HEK293T (cell line): ENCODE measurements at regions not wholly inside any gene's neighbourhood (a gene's known extent, or its start where the extent isn't known, plus 50 kb on each side); places are given as distances from the start of the nearest gene placed in this dataset.

Experiments used
- ARNT ChIP-seq: fragments of 450-650 bp; IDR thresholded peaks from 2 replicates; pipeline ENCODE4 v1.6.1; 2017; ENCODE audit warnings: mild to moderate bottlenecking
- NFRKB ChIP-seq: fragments of 450-650 bp; IDR thresholded peaks from 2 replicates; pipeline ENCODE4 v1.6.1; 2016; ENCODE audit warnings: mild to moderate bottlenecking, moderate library complexity

- TF ChIP-seq NFRKB (no peak), ARNT (no peak)
Measured at GRCh38 chr13:34322743-34323074, 504.8 kb downstream of the RFC3 start.
